ENCODE measurements at regions not wholly inside any gene's neighbourhood (a gene's known extent, or its start where the extent isn't known, plus 50 kb on each side); places are given as distances from the start of the nearest gene placed in this dataset.
"Not testable (repeated sequence)": the region's sequence is repeated elsewhere in the genome, so short reads cannot be mapped to it uniquely, and the experiment has no call there.

DNA sequence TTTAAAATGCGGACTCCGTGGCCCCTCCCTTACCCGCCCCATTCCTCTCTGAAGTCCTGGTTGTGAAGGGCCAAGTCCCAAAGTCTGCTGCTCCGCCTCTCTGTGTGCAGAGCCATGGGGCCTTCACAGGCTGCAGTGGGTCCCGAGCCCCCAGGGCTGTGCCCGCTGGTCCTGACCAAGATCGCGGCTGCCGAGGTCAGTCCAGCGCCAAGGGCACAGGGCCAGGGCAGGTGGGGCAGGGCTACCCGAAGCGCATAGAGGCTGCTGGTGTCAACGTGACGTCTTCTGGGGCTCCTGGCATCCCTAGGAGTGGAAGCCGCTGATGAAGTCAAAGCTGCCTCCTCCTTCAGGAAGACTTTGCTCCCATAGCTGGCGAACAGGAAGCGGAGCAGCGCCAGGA, 858.8 kb downstream of the TUBA3C start:
- DNase-seq (ENCODE audit: low spot score): not testable (repeated sequence)

DNA sequence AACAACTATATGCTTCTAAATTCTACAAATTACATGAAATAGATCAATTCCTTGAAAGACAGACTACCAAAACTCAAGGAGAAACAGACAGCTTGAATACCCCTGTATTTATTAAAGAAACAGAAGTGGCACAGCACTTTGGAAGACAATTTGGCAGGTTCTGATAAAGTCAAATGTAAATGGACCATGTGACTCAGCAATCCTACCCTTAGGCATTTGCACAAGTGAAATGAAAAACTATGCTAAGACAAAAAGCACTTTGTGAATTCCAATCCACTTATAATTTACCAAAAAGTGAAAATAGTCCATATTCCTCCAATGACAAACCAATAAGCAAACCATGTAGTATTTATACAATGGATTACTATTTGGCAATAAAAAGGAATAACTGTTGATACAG, 862.0 kb downstream of the TUBA3C start:
- not testable (repeated sequence) for DNase-seq (ENCODE audit: low spot score)

DNA sequence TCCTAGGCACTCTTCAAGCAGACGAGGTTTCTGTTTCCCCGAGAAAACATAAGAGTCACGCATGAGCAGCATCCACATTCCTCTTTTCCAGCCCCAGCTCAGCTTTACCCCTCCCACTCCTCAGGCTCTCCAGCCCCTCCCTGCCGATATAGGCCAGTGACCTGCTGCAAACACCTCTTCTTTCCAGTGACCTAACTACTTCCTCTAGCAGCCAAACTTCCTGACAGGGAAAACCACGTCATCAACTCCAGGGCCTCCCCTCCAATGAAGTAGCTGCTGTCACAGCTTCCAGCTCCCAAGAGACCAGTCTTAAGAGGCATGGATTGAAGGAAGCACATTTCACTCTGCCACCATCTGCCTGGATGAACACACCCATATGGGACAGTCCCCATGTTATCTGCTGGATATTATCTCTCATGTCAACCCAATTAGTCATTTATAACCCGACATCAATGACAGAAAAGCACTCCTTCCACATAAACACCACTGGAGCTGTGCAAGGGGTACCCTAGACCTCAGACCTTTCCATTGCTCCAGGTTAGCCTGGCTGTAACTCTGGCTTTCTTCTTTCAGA, 878.3 kb downstream of the TUBA3C start:
- DNase-seq (ENCODE audit: low spot score): not testable (repeated sequence)

DNA sequence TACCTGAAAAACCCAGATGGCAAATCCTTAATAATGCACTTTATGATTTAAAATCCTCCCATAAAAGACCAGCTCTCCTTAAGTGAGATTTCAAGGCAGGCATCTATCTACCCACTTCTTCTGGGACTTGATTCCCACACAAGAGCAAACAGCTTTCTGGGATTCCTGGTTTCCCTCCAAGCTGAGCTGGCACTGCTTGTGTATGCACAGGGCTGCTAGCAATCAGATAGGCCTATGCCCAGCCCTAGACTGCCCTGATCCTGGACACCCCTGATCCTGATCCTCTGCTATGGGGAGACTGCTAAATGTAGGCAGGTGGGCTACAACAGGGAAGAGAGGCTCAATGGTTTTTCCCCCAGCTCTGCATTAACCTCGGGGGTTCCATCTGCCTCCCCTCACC, 880.7 kb downstream of the TUBA3C start:
- not testable (repeated sequence) for DNase-seq (ENCODE audit: low spot score)

DNA sequence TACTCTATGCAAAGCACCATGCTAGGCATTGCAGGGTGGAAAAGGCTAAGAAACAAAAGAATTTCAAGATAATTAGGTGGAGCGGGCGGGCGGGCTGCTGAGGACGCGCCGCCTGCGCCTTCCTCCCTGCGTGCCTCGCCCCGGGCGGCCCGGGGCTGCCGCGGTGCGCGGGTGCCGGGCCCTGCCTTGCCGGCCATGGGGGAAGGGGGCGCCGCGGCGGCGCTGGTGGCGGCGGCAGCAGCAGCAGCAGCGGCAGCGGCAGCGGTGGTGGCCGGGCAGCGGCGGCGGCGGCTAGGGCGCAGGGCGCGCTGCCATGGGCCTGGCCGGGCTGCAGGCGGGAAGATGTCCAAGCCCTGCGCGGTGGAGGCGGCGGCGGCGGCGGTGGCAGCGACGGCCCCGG, 884.3 kb downstream of the TUBA3C start:
- DNase-seq (ENCODE audit: low spot score): not testable (repeated sequence)

DNA sequence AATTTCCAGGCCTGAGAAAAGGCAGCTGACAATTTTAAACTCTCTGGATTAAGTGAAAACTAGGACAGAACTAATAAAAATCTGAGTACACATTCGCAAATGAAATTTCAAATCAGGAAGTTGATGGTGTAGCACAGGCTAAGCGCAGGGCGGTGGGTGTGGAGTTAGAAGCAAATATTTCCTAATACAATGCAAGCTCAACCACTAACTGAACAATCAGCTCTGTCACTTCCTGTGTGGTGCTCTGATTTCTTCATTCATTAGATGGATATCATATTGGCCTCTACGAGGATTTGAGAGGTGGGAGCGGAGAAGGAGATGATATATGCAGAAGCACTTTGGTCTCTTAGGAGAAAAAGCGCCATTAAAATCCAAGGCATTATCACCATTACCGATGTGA, 885.0 kb downstream of the TUBA3C start:
- DNase-seq (ENCODE audit: low spot score): not testable (repeated sequence)

DNA sequence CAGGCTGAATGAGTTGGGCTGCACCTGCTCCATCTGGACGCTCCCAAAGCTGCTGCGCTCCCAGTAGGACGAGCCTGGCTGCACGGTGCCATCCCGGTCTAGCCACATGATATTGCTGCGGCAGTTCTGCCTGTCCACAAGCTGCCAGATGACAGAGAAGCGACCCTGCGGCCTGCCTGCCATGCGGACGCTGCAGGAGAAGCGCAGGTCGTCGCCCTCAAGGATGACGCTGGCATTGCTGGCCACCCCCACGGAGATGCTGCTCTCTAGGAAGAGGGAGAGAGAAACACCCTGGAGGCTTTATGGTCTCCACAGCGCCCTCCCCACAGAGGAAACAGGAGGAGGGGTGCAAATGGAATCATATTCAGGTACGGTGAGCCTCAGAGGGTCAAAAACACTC, 887.3 kb downstream of the TUBA3C start:
- not testable (repeated sequence) for DNase-seq (ENCODE audit: low spot score)

DNA sequence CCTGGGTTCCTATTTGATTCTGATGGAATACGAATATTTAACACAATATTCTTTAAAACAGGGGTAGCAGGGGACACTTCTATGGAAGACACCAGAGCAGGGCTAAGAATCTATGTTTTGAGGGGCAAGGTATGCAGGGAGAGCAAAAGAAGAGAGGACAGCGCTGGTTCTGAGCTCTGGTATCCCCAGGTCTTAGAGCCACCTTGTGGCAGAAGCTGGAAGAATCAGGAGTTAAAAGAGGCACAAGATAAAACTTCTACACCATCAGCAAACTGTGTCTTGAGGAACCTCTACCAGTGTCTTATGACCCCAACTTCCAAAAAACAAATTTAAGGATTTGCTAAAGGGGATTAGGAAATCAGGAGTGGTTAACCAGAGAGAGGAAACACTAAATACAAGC, 894.8 kb downstream of the TUBA3C start:
- DNase-seq (ENCODE audit: low spot score): not testable (repeated sequence)

DNA sequence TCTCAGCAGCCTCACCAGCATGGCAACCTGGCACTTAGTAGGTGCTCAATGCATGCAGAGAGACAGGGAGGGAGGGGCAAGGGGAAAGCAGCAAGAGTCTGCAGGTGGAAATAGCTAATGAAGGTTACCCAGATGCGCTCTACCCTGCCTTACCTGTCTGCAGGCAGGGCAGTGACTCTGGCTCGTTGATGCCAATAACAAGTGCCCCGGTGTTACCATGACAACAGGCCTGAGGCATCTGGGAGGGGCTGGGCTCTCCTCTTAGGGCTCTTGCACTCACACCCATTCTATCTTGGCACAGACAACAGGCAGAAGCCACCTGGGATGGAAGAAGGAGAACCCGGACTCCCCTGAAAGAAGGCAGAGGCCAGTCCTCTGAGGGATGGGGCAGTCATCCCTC, 896.0 kb downstream of the TUBA3C start:
- DNase-seq (ENCODE audit: low spot score): not testable (repeated sequence)

DNA sequence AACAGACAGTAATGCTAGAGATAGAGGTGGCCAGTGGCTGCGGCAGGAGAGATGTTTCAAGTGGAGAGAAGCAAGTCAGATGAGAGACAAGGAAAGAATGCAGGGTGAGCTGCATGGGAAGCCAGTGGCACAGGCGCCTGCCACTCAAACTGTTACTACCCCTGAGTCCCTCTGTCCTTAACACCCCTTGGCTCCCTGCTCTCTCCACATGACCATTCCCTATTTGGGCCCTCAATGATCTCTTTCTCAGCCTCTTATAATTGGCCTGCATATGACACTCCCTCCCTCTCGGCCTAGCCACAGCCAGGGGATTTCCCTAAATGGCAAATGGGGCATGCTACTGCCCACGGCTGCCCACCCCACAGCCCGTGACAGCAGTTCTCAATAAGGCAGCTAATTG, 897.6 kb downstream of the TUBA3C start:
- not testable (repeated sequence) for DNase-seq (ENCODE audit: low spot score)

DNA sequence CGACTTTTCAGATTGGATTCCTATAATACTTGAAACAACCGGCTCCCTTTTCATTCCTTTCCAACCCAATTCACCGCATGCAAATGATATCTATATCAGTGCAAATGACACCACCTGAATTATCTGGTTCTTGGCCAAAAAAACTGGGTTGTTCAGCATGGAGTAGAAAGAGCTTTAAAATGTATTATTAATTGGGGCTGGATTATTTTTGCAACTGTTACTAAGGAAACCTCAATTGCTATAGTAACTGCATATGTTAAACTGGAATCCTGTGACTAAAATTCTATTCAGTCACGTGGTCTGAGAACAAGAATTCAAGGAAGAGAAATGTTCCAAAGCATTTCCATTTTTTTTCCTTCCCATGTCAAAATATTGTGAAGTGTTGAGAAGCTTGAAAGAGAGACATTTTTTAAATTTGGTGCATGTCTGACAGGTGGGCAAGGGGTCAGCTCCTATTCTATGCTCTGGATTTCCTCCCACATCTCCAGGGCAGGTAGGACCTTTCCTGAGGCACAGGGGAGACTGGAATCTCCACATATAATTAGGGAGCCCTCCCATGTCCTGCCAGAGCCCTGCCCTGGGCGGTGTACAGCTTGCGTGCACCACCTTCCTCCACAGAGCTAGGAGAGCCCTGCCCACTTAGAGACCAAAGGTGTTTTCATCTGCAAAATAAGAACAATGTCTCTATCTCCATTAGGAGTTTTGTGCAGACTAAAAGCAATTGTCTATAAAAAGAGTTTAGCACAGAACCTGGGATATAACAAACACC, 899.6 kb downstream of the TUBA3C start:
- DNase-seq (ENCODE audit: low spot score): not testable (repeated sequence)

DNA sequence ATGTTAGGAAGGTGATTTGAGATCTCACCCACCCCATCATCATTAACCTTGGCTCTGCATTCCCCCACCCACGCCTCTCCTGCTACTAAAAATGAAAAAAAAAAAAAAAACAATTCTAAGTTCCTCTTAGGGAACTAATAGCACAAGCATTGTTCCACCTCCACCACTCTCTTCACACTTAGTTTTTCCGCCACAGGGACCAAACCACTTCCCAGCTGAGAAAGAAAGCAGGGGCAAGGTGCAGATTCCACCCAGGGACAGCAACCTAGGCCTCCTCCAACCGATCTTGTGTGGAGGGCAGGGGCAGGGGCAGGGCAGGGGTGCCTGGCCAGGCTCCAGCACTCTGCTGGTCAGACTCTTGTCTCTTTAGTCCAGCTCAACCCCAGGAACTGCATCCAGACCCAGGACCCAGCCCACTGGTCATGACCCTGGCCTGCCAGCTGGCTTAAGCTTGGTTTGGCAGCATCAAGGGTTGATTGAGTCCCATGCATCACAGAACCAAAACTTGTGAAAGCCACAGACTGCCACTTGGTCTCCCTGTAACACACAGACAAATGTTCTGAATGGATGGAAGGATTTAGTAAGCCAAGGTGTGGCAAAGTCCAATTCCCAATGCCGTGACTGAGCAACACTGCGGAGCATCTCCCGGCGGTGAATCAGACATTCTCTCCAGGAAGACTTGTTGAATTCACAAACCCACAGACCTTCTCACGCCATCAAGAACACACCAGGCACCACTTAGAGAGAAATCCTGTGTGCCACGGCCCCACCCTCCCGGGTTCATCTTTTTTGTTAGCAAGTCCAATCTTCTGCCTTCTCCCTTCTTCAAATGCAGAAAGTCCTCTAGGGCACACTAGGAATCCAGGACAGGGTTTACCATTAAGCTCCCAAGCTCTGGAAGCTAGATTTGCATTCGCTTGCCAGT, 900.5 kb downstream of the TUBA3C start:
- not testable (repeated sequence) for DNase-seq (ENCODE audit: low spot score)

DNA sequence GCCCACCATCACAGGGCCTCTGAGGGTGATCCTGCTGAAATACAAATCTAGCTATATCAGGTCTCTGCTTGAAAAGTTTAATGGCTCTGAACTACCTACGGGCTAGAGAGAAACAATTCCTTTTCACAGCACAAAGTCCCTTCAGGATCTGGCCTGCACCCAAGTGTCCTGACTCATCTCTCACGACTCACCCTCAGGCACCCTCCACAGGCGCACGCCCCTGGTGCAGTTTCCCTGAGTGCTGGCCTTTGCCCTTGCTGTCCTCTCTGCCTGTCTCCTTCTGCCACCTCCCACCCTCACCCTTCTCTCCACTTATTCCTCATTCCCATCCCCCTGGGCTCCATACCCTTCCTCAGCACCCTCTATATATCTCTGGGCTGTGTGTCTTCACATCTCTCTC, 901.7 kb downstream of the TUBA3C start:
- not testable (repeated sequence) for DNase-seq (ENCODE audit: low spot score)

DNA sequence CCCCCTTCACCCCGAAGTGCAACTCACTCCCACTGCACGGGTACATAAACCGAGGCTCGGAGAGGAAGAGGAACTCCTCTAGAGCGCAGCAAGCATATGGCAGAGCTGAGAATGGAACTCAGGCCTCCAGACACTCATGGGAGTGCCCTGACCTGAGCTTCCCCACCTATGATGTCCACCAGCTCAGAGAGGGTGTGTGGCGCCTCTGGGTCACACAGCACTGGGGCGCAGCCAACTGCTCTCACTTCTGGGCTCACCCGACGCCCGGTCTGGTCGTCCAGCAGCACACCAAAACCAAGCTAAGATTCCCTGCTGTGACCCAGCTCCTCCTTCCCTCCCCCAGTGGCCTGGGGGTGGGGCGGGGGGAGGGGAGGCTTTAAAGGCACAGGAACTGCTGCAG, 904.3 kb downstream of the TUBA3C start:
- not testable (repeated sequence) for DNase-seq (ENCODE audit: low spot score)

DNA sequence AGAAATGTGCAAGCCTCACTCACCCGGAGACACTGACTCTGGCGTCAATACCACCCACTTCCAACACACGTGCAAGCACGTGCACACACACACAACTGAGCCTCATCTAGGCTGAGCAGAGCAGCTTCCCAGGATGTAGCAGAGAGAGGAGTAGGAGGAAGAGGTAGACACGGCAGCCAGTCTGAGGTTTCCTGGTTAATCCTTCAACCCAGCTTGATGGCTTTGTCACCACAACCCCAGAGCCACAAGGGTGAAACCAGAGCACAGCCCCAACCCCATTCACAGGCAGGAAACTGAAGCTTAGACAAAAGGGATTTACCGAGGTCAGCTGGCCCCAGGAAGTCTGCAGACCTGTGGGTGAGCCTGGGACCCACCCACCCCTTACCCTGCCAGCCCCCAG, 905.3 kb downstream of the TUBA3C start:
- DNase-seq (ENCODE audit: low spot score): not testable (repeated sequence)

DNA sequence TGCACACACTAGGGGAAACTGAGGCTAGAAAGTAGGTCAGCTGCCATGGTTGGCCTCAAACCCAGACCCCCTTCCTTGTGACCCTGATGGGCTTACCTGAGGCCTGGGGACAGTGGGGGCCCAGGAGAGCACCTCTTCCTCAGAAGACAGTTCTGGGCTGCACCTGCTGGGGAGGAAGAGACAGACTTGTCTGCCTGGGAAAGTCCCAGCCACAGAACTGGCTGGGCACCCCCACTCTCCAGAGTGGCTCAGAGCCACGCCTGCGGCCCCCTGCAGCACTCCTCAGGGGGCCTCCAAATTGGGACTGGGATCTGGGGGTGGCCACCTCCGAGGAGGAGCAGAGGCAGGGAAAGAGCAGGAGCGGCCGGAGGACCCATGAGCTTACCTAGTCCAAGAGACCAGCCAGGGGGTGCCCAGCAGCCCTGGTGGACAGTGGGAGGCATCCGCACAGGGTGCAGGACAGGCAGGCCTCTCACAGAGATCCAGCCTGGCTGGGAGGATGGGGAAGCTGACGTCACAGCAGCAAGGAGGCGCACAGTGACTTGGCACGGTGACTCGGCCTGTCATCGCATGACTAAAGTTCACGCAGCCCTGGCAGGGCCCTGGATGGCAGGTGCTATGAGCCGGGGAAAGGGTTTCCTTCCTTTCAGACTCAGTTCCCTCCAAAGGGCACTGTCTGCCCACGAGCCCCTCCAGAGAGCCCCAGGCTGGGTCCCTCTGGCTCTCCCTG, 907.7 kb downstream of the TUBA3C start:
- not testable (repeated sequence) for DNase-seq (ENCODE audit: low spot score)

DNA sequence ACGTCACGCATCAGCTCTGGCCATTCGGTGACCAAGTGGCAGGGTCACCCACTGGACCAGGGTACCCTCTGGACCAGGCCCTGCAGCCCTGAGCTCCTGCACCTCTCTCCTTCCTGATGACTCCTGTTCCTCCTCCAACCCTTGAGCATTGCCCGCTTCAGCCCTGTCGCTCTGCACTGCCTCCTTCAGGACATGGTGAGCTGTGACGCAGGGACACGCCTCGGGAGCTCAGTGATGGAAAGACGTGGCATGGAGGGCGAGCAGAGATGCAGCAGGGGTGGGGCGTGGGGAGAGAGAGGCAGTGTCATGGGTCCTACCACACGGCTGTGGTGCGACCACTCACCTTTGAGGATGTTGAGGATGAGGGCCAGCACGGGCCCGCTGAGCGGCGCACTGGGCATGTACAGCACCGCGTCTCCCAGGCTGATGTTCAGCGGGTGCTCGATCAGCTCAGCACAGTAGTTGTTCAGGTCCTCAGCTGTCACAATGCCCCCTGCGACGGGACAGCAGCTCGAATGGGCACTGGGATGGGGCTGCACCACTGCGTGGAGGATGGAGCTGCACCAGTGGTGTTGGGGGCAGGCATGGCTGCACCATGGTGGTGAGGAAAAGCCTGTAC, 922.7 kb downstream of the TUBA3C start:
- DNase-seq (ENCODE audit: low spot score): not testable (repeated sequence)

DNA sequence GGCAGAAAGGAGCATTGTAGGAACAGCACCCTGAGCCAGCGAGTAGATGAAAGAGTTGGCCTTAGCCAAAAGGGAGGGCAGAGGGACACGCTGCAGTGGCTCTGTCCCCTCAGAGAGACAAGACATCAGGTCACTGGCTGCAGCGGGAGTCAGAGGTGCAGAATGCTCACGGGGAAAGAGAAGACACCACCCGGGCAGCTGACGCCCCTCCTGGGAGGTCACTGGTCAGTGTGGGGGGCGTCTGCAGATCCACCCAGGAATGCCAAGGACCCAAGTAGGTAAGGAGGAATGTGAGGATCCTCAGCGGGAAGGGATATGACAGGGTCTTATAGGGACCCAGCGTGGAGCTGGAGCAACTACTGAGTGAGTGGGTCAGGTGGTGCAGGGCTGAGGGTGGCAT, 923.9 kb downstream of the TUBA3C start:
- DNase-seq (ENCODE audit: low spot score): not testable (repeated sequence)

DNA sequence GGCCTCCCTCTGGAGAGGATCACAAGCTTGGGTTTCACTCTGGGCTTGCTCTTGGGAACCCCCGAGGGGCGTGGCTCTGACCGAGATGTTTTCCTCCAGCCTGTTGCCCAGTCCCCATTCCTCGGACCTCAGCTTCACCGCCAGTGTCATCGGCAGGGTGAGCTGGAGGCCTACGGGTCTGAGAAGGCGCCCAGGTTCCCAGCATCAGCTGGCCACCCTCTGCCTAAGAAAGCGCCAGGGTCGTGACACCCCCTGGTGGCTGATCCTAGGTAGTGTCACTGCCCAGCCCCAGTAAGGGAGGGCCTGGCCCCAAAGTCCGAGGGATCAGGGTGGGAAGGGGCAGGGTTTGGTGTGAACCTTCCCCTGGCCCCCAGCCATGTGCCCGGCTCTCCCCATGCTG, 928.8 kb downstream of the TUBA3C start:
- not testable (repeated sequence) for DNase-seq (ENCODE audit: low spot score)

DNA sequence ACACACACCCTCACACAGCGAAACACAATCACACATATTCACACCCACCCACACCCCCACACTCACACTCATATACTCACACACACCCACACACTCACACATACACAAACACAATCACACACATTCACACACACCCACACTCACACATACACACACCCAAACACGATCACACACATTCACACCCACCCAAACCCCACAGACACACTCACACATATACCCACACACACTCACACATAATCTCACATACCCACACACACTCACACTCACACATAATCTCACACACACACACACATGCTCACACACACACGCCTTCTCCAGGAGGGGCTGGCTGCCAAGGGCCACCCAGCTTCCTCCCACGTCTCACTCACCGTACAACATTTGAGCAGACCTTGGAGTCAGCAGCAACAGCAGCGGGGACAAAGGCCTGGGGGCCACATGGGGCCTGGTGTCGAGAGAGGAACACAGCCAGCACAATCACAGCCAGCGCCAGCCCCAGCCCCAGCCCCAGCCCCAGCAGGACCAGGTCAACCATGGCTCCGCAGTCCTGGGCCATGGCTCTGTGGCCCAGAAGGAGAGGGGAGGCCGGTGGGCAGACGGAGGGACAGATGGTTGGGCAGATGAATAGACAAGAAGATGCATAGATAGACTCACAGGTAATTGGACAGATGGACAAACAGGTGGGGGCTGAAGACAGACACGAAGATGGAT, 932.9 kb downstream of the TUBA3C start:
- DNase-seq (ENCODE audit: low spot score): not testable (repeated sequence)

DNA sequence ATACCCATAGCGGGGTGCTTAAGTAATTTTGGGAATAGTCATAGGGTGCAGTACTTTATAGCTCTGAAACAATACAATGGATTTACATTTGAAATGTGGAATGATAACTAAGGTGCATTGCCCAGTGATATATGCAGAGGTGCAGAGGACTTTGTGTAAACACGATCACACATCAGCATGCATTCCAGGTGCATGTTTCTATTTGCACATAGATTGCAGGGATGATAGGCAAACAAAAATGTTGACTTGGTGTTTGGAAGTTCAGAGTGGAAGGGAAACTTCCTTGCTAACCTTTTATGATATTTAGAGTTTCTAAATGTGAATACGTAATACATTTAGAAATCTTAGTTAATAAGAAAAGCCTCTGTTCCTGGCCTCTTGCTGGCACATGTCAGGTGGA, 941.5 kb downstream of the TUBA3C start:
- not testable (repeated sequence) for DNase-seq (ENCODE audit: low spot score)
